Stomach (tissue), 4 donors: ENCODE measurements at regions not wholly inside any gene's neighbourhood (a gene's known extent, or its start where the extent isn't known, plus 50 kb on each side); places are given as distances from the start of the nearest gene placed in this dataset.

ENCODE experiments used
- CTCF ChIP-seq, 7 experiments: fragments of 450-650 bp in 4 of 7; fragments of 200-600 bp in 3 of 7; sonication (generic) in 3 of 7; IDR thresholded peaks; one replicate each; pipeline ENCODE4 v1.5.1; 2016 to 2019; ENCODE audit warnings: antibody characterized with exemption in 7 of 7, control low read depth in 2 of 7, mild to moderate bottlenecking in 1 of 7
- EP300 ChIP-seq: sonication (generic); formaldehyde crosslinking; IDR thresholded peaks from one replicate; pipeline ENCODE4 v1.6.1; 2017; ENCODE audit warnings: antibody characterized with exemption
- POLR2A ChIP-seq, 4 donors: fragments of 450-650 bp; IDR thresholded peaks; one replicate each; pipeline ENCODE4 v1.6.1; 2016; ENCODE audit warnings: antibody characterized with exemption in 4 of 4, control low read depth in 2 of 4, mild to moderate bottlenecking in 1 of 4, moderate library complexity in 1 of 4
- POLR2AphosphoS5 ChIP-seq, 3 donors: sonication (generic); formaldehyde crosslinking; IDR thresholded peaks; one replicate each; pipeline ENCODE4 v1.6.1; 2016; ENCODE audit warnings: antibody characterized with exemption in 3 of 3

DNA sequence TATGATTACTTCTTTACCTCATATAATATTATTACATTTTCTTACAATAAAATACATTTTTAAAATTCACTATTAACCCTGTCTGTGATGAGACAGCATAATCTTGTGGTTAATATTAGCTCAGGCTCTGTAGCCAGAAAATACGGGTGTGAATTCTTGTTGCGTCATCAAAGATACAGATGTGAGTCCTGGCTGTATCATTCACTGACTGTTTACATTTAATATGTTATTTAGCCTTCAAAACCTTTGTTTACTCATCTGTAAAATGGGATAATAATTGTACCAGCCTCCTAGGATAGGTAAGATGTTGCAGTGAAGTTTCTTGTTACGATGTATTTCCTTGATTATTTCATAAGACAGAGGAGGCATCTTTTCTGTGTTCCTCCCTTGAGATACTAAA is 184.7 kb upstream of the PRPS1L1 start:
- no peak for TF ChIP-seq CTCF (IDR thresholded peaks at IDR 0.05)
- no peak for TF ChIP-seq POLR2A (IDR thresholded peaks at IDR 0.05)
- no peak for TF ChIP-seq POLR2AphosphoS5 (IDR thresholded peaks at IDR 0.05)
- no peak for TF ChIP-seq EP300
